GM19035 (cell line): ENCODE measurements at regions not wholly inside any gene's neighbourhood (a gene's known extent, or its start where the extent isn't known, plus 50 kb on each side); places are given as distances from the start of the nearest gene placed in this dataset.
"Not testable (repeated sequence)": the region's sequence is repeated elsewhere in the genome, so short reads cannot be mapped to it uniquely, and the experiment has no call there.

Experiments used
- ATAC-seq: cut with Tn5 transposase; IDR thresholded peaks from one replicate; pipeline ENCODE4 v1.9.1; 2021; ENCODE audit not compliant: unreplicated experiment

DNA sequence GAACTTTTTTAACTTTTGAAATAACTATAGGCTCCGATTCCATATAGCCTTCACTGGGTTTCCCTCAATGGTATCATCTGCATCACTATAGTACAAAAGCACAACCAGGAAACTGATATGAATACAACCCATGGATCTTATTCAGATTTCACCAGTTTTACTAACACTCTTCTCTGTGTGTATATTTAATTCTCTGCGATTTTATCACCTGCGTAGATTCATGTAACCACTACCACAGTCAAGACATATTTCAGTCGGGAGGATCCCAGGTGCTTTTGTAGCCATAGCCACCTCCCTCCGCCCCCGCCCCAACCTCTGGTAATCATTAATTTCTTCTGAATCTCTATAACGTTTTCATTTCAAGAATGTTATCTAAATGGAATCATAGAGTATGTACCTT lies 82.8 kb upstream of the C7orf33 start:
- ATAC-seq: no peak

DNA sequence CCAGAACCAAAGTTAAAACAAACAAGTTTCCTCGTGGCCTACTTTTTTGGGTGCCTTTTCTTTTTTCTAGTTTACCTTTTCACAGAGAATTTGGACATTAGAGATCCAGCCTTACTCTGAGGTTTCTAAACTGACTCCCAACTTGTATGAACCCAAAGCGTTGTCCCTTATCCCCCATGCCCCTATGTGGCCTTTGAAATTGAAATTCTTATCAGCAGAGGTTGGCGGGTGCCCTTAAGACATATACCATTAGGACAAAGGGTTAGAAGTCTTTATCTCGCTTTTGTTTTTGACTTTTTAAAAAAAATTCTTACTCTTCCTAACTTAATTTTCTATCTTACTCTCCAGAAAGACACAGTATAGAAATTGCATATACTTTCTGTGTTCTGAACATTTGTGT lies 76.3 kb upstream of the C7orf33 start:
- no peak for ATAC-seq

DNA sequence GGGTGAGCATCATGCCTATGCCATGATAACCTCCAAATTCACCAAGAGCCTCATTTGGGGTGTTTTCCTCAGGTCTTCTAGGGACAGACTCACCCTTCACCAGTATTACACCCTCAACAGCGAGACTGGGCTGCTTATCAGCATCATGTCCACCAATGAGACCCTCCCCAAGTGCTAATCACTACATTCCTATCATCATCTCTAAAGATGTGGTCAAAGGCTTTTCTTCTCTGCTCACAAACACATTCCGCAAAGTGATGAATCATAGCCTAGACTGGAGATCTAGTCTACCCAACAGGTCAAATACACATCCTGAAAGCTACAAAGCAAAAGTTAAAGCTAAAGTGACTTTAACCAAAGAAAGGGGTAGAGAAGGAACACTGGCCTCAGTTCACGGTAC lies 75.3 kb upstream of the C7orf33 start:
- no peak for ATAC-seq

DNA sequence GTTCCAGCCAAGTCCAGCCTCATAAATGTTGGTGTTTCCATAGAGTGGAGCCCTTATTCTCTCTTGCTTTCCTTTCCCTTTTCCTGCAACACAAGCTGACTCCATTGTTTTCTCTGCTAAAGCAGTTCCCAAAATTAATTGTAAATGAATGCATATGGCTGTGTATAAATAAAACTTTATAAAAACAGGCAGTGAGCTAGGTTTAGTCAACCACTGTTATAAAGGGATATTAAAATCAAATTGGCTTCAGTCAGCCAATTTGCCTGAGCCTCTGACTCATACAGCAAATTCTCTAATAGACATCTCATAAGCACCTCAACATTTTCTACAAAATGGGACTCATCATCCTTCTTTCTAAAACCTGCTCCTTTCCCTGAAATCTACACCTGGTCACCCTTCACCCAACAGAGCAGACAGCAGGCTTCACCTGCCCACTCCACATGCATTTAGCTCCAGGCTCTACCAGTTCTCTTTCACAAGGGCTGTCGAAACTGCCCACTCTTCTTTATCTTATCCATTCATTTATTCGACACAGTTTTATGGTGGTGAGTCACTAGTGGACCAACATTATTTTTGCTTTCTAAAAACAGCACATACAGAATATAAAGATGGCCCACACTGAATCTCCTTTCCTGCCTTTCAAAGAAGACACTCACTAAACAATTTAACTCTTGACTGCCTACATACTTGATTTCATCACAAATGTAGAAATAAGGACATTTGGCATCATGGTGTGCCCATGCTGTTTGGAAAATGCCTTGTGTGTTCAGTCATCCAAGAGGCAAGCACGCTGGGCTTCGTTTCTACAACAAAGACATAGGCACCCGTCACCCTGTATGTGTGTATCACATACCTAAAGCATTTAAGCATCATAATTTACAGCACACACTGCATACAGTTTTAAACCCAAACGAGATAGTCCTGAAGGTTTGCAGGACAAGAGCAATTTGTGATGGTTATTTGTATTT lies 74.6 kb upstream of the C7orf33 start:
- no peak for ATAC-seq

DNA sequence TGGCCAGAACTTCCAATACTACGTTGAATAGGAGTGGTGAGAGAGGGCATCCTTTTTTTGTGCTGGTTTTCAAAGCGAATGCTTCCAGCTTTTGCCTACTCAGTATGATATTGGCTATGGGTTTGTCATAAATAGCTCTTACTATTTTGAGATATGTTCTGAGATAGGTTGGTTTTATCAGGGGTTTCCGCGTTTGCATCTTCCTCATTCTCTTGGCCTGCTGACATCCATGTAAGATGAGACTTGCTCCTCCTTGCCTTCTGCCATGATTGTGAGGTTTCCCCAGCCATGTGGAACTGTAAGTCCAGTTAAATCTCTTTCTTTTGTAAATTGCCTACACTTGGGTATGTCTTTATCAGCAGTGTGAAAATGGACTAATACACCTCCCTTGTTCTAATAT lies 71.2 kb upstream of the C7orf33 start:
- ATAC-seq: not testable (repeated sequence)

DNA sequence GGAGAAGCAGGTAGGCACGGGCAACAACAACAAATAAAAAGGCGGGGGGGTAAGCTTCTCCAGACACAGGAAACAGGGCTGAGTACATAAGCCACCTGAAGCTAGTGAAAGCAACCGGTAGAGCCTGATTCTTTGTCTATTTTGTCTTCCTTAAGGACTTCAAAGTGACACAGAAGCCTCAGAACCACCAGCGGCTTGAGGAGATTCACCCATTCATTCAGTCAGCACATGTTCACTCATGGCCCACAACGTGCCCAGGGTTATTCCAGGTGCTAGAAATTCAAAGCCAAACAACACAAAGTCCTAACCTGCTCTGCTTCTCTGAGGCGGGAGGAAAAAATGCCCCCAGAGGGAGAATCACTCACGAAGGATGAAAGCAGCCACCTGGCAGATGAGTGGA lies 69.3 kb upstream of the C7orf33 start:
- ATAC-seq: no peak

- ATAC-seq: no peak
Observed at GRCh38 chr7:148523550-148523949, 67.0 kb upstream of the C7orf33 start.

- ATAC-seq: no peak
Observed at GRCh38 chr7:148524479-148525224, 65.9 kb upstream of the C7orf33 start.

DNA sequence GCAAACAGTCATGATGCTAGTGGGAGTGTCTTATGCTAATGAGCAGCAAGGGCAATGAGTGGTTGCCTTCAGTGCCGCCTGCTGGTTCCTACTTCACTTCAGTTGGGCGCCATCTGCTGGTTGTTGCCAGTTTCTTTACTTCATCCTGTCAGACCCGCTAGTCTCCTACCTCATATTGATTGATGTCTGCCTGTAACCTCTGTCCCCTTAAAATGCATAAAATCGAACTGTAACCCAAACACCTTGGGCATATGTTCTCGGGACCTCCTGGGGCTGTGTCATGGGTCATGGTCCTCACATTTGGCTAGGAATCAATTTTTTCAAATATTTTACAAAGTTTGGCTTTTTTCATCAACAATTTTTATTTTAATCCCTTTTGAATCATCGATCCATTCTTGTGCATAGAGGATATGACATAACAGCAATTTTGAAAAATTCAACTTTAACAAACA lies 62.8 kb upstream of the C7orf33 start:
- peak; percentile 97 for ATAC-seq

- no peak for ATAC-seq
Observed at GRCh38 chr7:148535217-148535616, 55.3 kb upstream of the C7orf33 start.

GRCh38 chr7:148537435-148537834 lies 53.1 kb upstream of the C7orf33 start:
- no peak for ATAC-seq

DNA sequence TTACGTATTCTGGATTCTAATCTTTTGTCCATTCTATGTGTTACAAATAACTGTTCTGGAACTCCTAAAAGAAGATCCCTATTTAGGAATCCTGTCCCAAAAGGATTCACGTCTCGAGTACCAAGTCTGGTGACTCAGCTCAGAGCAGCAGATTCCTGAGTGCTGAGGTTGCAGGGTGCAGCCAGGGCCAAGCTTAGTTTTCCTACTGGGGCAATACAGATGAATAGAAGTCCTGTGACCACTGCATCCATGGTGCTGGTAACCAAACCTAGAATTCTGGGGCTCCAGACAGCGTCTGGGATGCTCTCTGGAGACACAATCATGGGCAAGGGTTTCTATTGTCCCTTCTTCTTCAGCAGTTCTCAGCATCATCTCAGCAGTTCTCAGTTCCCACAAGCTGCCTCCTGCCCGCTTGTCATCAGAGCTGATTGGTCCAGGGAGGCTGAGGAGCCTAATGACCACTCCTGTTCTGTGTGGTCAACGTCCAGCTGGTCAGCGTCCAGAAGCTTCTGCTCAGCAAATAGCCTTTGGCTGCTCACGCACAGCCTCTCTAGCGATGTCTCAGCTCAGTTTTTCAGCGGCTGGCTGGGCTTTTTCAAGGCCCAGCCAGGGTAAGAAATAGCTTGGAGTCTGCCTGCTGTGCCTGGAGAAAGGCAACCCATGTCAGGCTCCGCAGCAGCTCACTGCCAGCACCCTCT lies 50.4 kb upstream of the C7orf33 start:
- no peak for ATAC-seq
